ENCODE measurements at regions not wholly inside any gene's neighbourhood (a gene's known extent, or its start where the extent isn't known, plus 50 kb on each side); places are given as distances from the start of the nearest gene placed in this dataset.

GRCh38 chr4:66123831-66124413, 453.6 kb upstream of the EPHA5 start:
- no peak for TF ChIP-seq GABPA (IDR thresholded peaks at IDR 0.05; ENCODE audit: low read depth)
- no peak for TF ChIP-seq CTCF (IDR thresholded peaks at IDR 0.05; ENCODE audit: insufficient read depth, low read length)
- TF ChIP-seq REST (IDR thresholded peaks at IDR 0.05; ENCODE audit: insufficient replicate concordance, low read depth): no peak
- TF ChIP-seq POLR2AphosphoS5 (IDR thresholded peaks at IDR 0.05; ENCODE audit: low read depth): no peak

All from HL-60 (cell line).